ENCODE measurements at regions not wholly inside any gene's neighbourhood (a gene's known extent, or its start where the extent isn't known, plus 50 kb on each side); places are given as distances from the start of the nearest gene placed in this dataset.

DNA sequence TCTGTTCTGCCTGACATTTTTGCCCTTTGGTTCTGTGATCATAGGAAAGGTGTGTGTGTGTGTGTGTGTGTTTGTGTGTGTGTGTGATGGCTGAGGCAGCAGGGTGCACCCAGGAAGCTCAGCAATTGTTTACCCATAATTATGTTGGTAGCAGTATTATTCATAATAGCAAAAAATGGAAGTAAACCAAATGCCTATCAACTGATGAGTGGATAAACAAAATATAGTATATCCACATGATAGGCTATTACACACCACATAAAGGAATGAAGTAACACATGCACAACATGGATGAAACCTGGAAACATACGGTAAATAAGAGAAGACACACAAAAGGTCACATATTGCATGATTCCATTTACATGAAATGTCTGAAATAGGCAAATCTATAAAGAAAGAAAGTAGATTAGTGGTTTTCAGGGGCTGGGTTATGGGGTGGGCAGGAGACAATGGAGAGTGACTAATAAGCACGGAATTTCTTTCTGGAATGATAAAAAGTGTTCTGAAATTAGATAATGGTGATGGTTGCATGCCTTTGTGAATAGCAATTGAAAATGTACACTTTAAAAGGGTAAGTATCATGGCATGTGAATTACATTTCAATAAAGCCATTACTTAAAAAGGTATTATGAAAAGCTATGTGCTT lies 167.2 kb downstream of the POLR2M start:
- Histone ChIP-seq H4K20me1 (ENCODE audit: insufficient read depth, low read length) (no peaks in the 10 kb centered on the region), H3K27me3 (ENCODE audit: control insufficient read depth in 1 of 2, insufficient read depth in 2 of 2, low read length in 2 of 2) (no peaks in the 10 kb centered on the region; a peak in 2 of 5 replicates), H3K4me3 (replicated peaks in 1 of 3; ENCODE audit: insufficient read depth in 1 of 3, low read depth in 2 of 3, low read length in 3 of 3) (no peak overlapping the region), H3K9me3 (ENCODE audit: low read length) (peaks cover 9% of the 10 kb centered on the region), H3K4me2 (ENCODE audit: low read depth, low read length) (no peak overlapping the region), H3K9ac (ENCODE audit: insufficient read depth, low read depth, low read length) (no peak overlapping the region), H3K4me1 (ENCODE audit: insufficient read depth, low read length) (no peaks in the 10 kb centered on the region), H3K27ac (ENCODE audit: extremely low read length, insufficient read depth, low read length) (no peak overlapping the region), H2AFZ (ENCODE audit: low read length) (no peak overlapping the region), H3K36me3 (replicated peaks in 1 of 2; ENCODE audit: control insufficient read depth in 1 of 2, insufficient read depth in 2 of 2, low read length in 2 of 2) (no peaks in the 10 kb centered on the region), H3K79me2 (ENCODE audit: insufficient read depth, low read length) (no peaks in the 10 kb centered on the region)
- no peak for DNase-seq (ENCODE audit: low spot score)
- intact Hi-C loops (cut with micrococcal nuclease; ENCODE audit: unreplicated experiment), result no loop called here
- no peak for FAIRE-seq
- WGBS (ENCODE audit: low lambda C conversion rate), result 0% methylated on average over 2 of the region's 2 CpGs
- POLR2A ChIA-PET, result no interaction called here
- ATAC-seq, result no peak
- no TSS peak for BruUV-seq (replicated peaks)
- in situ Hi-C loops (cut with HindIII; ENCODE audit: extremely low pct_ligation_motif_present, low pct_unique_long_range_greater_than_20kb), result no loop called here
- CTCF ChIA-PET (ENCODE audit: low intra/inter-chr PET ratio, low total read pairs), result no interaction called here
- no peak for TF ChIP-seq ZNF572 (CRISPR knock-in tag; IDR thresholded peaks at IDR 0.05)
- no peak for TF ChIP-seq ZSCAN20 (CRISPR knock-in tag; IDR thresholded peaks at IDR 0.05; ENCODE audit: borderline replicate concordance)
- no peak for TF ChIP-seq TFDP1 (CRISPR knock-in tag; IDR thresholded peaks at IDR 0.05; ENCODE audit: borderline replicate concordance)
- no peak for TF ChIP-seq ZBTB1 (CRISPR knock-in tag; IDR thresholded peaks at IDR 0.05; ENCODE audit: borderline replicate concordance)
- TF ChIP-seq ZNF589 (CRISPR knock-in tag; conservative IDR thresholded peaks at IDR 0.05), result no peak
- TF ChIP-seq, protein P1, sequence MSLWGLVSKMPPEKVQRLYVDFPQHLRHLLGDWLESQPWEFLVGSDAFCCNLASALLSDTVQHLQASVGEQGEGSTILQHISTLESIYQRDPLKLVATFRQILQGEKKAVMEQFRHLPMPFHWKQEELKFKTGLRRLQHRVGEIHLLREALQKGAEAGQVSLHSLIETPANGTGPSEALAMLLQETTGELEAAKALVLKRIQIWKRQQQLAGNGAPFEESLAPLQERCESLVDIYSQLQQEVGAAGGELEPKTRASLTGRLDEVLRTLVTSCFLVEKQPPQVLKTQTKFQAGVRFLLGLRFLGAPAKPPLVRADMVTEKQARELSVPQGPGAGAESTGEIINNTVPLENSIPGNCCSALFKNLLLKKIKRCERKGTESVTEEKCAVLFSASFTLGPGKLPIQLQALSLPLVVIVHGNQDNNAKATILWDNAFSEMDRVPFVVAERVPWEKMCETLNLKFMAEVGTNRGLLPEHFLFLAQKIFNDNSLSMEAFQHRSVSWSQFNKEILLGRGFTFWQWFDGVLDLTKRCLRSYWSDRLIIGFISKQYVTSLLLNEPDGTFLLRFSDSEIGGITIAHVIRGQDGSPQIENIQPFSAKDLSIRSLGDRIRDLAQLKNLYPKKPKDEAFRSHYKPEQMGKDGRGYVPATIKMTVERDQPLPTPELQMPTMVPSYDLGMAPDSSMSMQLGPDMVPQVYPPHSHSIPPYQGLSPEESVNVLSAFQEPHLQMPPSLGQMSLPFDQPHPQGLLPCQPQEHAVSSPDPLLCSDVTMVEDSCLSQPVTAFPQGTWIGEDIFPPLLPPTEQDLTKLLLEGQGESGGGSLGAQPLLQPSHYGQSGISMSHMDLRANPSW (CRISPR knock-in tag; IDR thresholded peaks at IDR 0.05; ENCODE audit: borderline replicate concordance), result no peak
- no peak for TF ChIP-seq PATZ1 (CRISPR knock-in tag; IDR thresholded peaks at IDR 0.05)
- TF ChIP-seq ASH2L (IDR thresholded peaks at IDR 0.05; ENCODE audit: insufficient read length, low read depth, low read length), result no peak
- no peak for TF ChIP-seq SOX13 (IDR thresholded peaks at IDR 0.05)
- TF ChIP-seq SOX13 (CRISPR knock-in tag; conservative IDR thresholded peaks at IDR 0.05 in 1 of 2, IDR thresholded peaks at IDR 0.05 in 1 of 2), result no peak
- TF ChIP-seq ZNF652 (CRISPR knock-in tag; IDR thresholded peaks at IDR 0.05; ENCODE audit: borderline replicate concordance, low read depth), result no peak
- no peak for TF ChIP-seq ZNF574 (CRISPR knock-in tag; IDR thresholded peaks at IDR 0.05)
- no peak for TF ChIP-seq CAMTA2 (CRISPR knock-in tag; IDR thresholded peaks at IDR 0.05; ENCODE audit: borderline replicate concordance)
- no peak for TF ChIP-seq BCL6 (CRISPR knock-in tag; IDR thresholded peaks at IDR 0.05)
- TF ChIP-seq GATAD2A (CRISPR knock-in tag; IDR thresholded peaks at IDR 0.05), result no peak
- no peak for TF ChIP-seq ZNF24 (IDR thresholded peaks at IDR 0.05)
- TF ChIP-seq ELF1 (CRISPR knock-in tag; IDR thresholded peaks at IDR 0.05), result no peak

Data from HepG2 (cell line).